ENCODE measurements at regions not wholly inside any gene's neighbourhood (a gene's known extent, or its start where the extent isn't known, plus 50 kb on each side); places are given as distances from the start of the nearest gene placed in this dataset.

GRCh38 chr1:65505547-65506300, 85.3 kb downstream of the LEPR start:
- H3K4me1 Mint-ChIP-seq (ENCODE audit: low read depth) = peaks cover 34% of the 10 kb centered on the region
- peak overlapping the region; percentile 57 for H3K27ac Mint-ChIP-seq (ENCODE audit: unreplicated experiment)
- H3K36me3 Mint-ChIP-seq (ENCODE audit: low read depth) = no peaks in the 10 kb centered on the region
- H3K4me3 Mint-ChIP-seq (ENCODE audit: unreplicated experiment) = peak overlapping the region; percentile 3
- no peak for TF ChIP-seq CTCF (IDR thresholded peaks at IDR 0.05)
- H3K27me3 Mint-ChIP-seq (ENCODE audit: low read depth) = no peaks in the 10 kb centered on the region
- DNase-seq (ENCODE audit: low spot score) = no peak
- H3K9me3 Mint-ChIP-seq (ENCODE audit: low read depth) = peaks cover 9% of the 10 kb centered on the region

- Mint-ChIP-seq H3K4me3 (ENCODE audit: unreplicated experiment) (no peak overlapping the region), H3K4me1 (ENCODE audit: low read depth) (peaks cover 56% of the 10 kb centered on the region), H3K9me3 (ENCODE audit: low read depth) (peaks cover 9% of the 10 kb centered on the region), H3K36me3 (ENCODE audit: low read depth) (no peaks in the 10 kb centered on the region), H3K27ac (ENCODE audit: unreplicated experiment) (no peak overlapping the region), H3K27me3 (ENCODE audit: low read depth) (no peaks in the 10 kb centered on the region)
- DNase-seq (ENCODE audit: low spot score) = no peak
- TF ChIP-seq CTCF (IDR thresholded peaks at IDR 0.05) = no peak
These were observed 87.6 kb downstream of the LEPR start for GRCh38 chr1:65508051-65508450.

- DNase-seq (ENCODE audit: low spot score) = no peak
- peak overlapping the region; percentile 53 for H3K27ac Mint-ChIP-seq (ENCODE audit: unreplicated experiment)
- H3K4me3 Mint-ChIP-seq (ENCODE audit: unreplicated experiment) = peak overlapping the region; percentile 5
- H3K4me1 Mint-ChIP-seq (ENCODE audit: low read depth) = peaks cover 68% of the 10 kb centered on the region
- H3K9me3 Mint-ChIP-seq (ENCODE audit: low read depth) = peaks cover 9% of the 10 kb centered on the region
- no peaks in the 10 kb centered on the region for H3K36me3 Mint-ChIP-seq (ENCODE audit: low read depth)
- H3K27me3 Mint-ChIP-seq (ENCODE audit: low read depth) = no peaks in the 10 kb centered on the region
- TF ChIP-seq CTCF (IDR thresholded peaks at IDR 0.05) = no peak
These were observed 89.6 kb downstream of the LEPR start for GRCh38 chr1:65509912-65510680.

DNA sequence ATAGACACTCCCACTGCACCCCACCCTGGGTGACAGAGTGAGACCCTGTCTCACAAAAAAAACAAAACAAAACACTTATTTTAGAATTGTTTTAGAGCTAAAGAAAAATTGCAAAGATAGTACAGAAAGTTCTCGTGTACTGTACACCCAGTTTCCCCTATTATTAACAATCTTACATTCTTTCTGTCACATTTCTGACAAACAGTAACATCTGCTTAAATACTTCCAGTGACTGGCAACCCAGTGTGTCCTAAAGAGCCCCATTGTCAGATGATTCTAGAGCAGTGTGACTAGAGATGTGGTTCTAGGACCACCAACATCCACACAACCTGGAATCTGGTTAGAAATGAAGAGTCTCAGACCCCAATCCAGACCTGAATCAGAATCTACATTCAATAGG, 90.5 kb downstream of the LEPR start:
- Mint-ChIP-seq H3K27me3 (ENCODE audit: low read depth) (no peaks in the 10 kb centered on the region), H3K27ac (ENCODE audit: unreplicated experiment) (peak overlapping the region; percentile 69), H3K9me3 (ENCODE audit: low read depth) (peaks cover 7% of the 10 kb centered on the region), H3K36me3 (ENCODE audit: low read depth) (no peaks in the 10 kb centered on the region), H3K4me1 (ENCODE audit: low read depth) (peaks cover 60% of the 10 kb centered on the region), H3K4me3 (ENCODE audit: unreplicated experiment) (no peak overlapping the region)
- no peak for DNase-seq (ENCODE audit: low spot score)
- no peak for TF ChIP-seq CTCF (IDR thresholded peaks at IDR 0.05)

DNA sequence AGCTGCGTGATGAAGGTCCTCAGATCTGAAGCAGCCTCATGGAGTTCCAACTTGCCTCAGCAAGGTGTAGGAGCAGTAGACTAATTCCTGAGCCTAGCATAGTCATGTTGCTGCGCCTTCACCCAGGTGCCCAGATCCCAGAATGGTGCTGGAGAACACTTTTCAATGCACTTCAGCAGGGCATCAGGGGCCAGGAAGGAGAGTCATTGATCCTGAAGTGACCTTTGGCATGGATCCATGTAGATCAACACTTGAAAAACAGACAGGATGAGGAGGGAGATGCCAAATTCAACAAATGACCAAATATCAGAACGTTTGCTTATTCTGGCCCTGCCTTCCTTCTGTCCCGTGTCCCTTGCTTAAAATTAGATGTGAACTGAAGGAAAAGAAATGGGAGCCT, 91.9 kb downstream of the LEPR start:
- H3K4me3 Mint-ChIP-seq (ENCODE audit: unreplicated experiment) = no peak overlapping the region
- H3K27ac Mint-ChIP-seq (ENCODE audit: unreplicated experiment) = peak overlapping the region; percentile 3
- no peak for TF ChIP-seq CTCF (IDR thresholded peaks at IDR 0.05)
- H3K9me3 Mint-ChIP-seq (ENCODE audit: low read depth) = peaks cover 4% of the 10 kb centered on the region
- DNase-seq (ENCODE audit: low spot score) = no peak
- no peaks in the 10 kb centered on the region for H3K36me3 Mint-ChIP-seq (ENCODE audit: low read depth)
- no peaks in the 10 kb centered on the region for H3K27me3 Mint-ChIP-seq (ENCODE audit: low read depth)
- peaks cover 55% of the 10 kb centered on the region for H3K4me1 Mint-ChIP-seq (ENCODE audit: low read depth)

Measured in chondrocyte (in vitro differentiated cells).